Activated naive CD8-positive, alpha-beta T cell treated with anti-CD3 and anti-CD28 coated beads, Interleukin-2, amount 50 U/mL, for 24 hours (primary cell): ENCODE measurements at regions not wholly inside any gene's neighbourhood (a gene's known extent, or its start where the extent isn't known, plus 50 kb on each side); places are given as distances from the start of the nearest gene placed in this dataset.
"Not testable (repeated sequence)": the region's sequence is repeated elsewhere in the genome, so short reads cannot be mapped to it uniquely, and the experiment has no call there.

ENCODE experiments used
- ATAC-seq: fragments of 150-1000 bp; cut with Tn5 transposase; one replicate; pipeline ENCODE4 v1.10.0; 2021
- DNase-seq: peaks from one replicate; pipeline ENCODE4 v3.0.0; 2021
- H3K27ac Mint-ChIP-seq: one replicate; pipeline ENCODE4 v1.8.0; 2021; ENCODE audit warnings: mild to moderate bottlenecking, mixed read lengths
- H3K27me3 Mint-ChIP-seq: one replicate; pipeline ENCODE4 v1.8.0; 2021; ENCODE audit warnings: mixed read lengths
- H3K36me3 Mint-ChIP-seq: one replicate; pipeline ENCODE4 v1.8.0; 2021; ENCODE audit warnings: low read depth, mixed read lengths
- H3K4me1 Mint-ChIP-seq: one replicate; pipeline ENCODE4 v1.8.0; 2021; ENCODE audit warnings: mixed read lengths
- H3K4me3 Mint-ChIP-seq: one replicate; pipeline ENCODE4 v1.8.0; 2021; ENCODE audit warnings: mild to moderate bottlenecking, moderate library complexity, mixed read lengths
- H3K9me3 Mint-ChIP-seq: one replicate; pipeline ENCODE4 v1.8.0; 2021; ENCODE audit warnings: mixed read lengths

DNA sequence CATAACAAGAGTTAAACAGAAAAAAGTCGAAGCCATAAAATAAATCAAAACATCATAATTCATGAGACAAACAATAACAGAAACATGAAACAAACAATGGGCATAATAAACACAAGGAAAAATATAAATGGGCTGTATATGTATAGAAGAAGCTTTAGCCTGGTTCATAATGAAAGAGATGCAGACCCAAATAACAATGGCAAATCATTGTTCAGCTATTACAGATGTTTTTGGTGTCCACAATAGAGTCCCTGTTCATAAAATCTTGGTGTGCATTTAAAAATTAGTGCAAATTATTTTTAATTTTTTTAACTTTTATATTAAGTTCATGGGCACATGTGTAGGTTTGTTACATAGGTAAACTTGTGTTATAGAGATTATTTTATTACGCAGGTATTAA, 1185.9 kb upstream of the B3GALT2 start:
- H3K27me3 Mint-ChIP-seq, result peaks cover 4% of the 10 kb centered on the region
- DNase-seq, result no peak
- no peak overlapping the region for H3K27ac Mint-ChIP-seq
- H3K4me1 Mint-ChIP-seq, result no peaks in the 10 kb centered on the region
- H3K9me3 Mint-ChIP-seq, result no peaks in the 10 kb centered on the region
- no peaks in the 10 kb centered on the region for H3K36me3 Mint-ChIP-seq
- ATAC-seq, result no peak
- H3K4me3 Mint-ChIP-seq, result no peak overlapping the region

DNA sequence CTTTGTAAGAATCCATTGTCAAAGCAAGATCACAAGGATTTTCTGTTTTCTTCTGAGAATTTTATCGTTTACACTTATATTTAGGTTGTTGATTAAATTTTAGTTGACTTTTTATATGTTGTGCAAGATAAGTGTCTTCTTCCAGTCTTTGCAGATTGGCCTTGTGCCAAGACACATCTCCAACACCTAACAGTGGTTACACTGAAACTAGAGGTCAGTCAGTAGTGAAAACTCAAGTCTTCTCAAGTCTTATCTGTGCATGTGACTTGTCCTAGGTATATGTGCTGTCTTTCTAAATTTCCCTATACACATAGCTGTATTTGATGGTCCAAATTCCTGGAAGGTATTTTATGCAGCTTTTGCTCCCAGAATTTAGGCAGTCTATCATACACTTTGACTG, 1183.2 kb upstream of the B3GALT2 start:
- Mint-ChIP-seq H3K27me3 (peaks cover 4% of the 10 kb centered on the region), H3K36me3 (no peaks in the 10 kb centered on the region), H3K9me3 (no peaks in the 10 kb centered on the region), H3K4me3 (no peak overlapping the region), H3K4me1 (no peaks in the 10 kb centered on the region), H3K27ac (no peak overlapping the region)
- DNase-seq (no peak), ATAC-seq (no peak)

DNA sequence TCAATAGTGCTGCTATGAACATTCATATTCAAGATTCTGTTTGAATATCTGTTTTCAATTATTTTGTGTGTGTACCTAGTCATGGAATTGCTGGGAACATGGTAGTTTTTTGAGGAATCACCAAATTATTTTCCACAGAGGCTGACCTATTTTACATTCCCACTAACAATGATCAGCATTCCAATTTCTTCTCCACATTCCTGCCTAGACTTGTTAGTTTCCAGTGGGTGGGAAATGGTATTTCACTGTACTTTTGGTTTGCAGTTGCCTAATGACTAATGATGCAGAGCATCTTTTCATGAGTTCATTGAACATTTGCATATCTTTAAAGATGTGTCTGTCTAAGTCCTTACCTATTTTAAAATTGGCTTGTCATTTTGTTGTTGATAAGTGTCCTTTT, 1182.6 kb upstream of the B3GALT2 start:
- H3K4me1 Mint-ChIP-seq, result no peaks in the 10 kb centered on the region
- H3K27ac Mint-ChIP-seq, result no peak overlapping the region
- H3K36me3 Mint-ChIP-seq, result no peaks in the 10 kb centered on the region
- H3K4me3 Mint-ChIP-seq, result no peak overlapping the region
- peaks cover 4% of the 10 kb centered on the region for H3K27me3 Mint-ChIP-seq
- ATAC-seq, result no peak
- DNase-seq, result no peak
- no peaks in the 10 kb centered on the region for H3K9me3 Mint-ChIP-seq

DNA sequence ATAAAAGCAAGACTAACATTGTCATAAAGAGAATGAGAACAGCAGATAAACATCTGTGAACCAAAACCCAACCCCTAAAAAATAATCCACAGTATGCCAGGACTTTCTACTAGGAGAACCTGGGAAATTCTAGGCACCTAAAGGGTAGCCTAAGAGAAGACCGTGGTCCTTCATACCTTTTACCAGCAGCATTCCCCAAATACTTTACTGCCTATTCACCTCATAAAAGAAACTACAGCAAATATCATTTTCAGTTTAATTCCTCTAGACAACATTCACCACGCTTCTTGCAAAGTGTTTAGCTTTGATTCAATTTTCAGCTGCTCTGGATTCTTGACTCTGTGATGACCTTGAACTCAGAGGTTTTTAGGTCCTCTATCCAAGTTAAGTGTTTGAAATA, 1180.7 kb upstream of the B3GALT2 start:
- Mint-ChIP-seq H3K27me3 (peaks cover 4% of the 10 kb centered on the region), H3K36me3 (no peaks in the 10 kb centered on the region), H3K27ac (no peak overlapping the region), H3K4me3 (no peak overlapping the region), H3K4me1 (no peaks in the 10 kb centered on the region), H3K9me3 (no peaks in the 10 kb centered on the region)
- DNase-seq (no peak), ATAC-seq (no peak)

DNA sequence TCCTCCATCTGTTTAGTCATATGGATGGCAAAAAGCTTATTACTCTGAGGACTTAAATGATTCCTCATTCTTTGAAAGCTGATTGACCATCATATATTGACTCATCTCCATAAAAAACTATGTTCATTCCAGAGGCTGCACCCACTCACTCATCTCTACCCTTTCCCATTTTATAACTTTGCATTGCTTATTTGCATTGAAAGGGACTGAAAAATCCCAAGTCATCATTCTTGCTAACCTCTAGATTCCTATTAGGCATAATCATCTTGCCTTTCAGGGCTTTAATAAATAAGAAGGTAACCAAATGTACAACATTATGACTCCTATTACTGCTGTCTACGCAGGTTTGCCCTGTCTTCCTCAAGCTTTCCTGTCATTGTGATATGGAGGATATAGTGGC, 1180.3 kb upstream of the B3GALT2 start:
- DNase-seq, result no peak
- no peak overlapping the region for H3K27ac Mint-ChIP-seq
- no peaks in the 10 kb centered on the region for H3K9me3 Mint-ChIP-seq
- H3K4me3 Mint-ChIP-seq, result no peak overlapping the region
- ATAC-seq, result no peak
- peaks cover 4% of the 10 kb centered on the region for H3K27me3 Mint-ChIP-seq
- no peaks in the 10 kb centered on the region for H3K4me1 Mint-ChIP-seq
- H3K36me3 Mint-ChIP-seq, result no peaks in the 10 kb centered on the region

DNA sequence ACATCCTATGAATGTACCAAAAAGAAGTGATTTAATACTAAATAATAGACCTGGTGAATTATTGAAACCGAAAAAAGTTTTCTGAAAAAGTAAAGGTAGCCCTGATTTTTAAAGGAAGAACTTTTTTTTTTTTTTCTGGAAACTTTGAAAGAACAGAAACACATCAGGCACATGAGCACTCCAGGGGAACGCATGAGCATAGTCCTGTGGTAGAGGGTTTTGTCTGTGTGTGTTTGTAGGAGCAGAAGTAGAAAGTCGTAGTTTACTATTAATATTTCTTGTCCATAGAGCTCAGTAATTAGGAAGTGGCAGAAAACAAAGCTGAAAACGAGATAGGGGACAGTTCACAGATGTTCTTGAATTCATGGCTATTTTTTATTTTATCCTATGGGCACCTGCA, 1175.9 kb upstream of the B3GALT2 start:
- ATAC-seq, result no peak
- Mint-ChIP-seq H3K27me3 (no peaks in the 10 kb centered on the region), H3K4me1 (no peaks in the 10 kb centered on the region), H3K36me3 (no peaks in the 10 kb centered on the region), H3K4me3 (no peak overlapping the region), H3K27ac (no peak overlapping the region), H3K9me3 (no peaks in the 10 kb centered on the region)
- DNase-seq, result no peak

DNA sequence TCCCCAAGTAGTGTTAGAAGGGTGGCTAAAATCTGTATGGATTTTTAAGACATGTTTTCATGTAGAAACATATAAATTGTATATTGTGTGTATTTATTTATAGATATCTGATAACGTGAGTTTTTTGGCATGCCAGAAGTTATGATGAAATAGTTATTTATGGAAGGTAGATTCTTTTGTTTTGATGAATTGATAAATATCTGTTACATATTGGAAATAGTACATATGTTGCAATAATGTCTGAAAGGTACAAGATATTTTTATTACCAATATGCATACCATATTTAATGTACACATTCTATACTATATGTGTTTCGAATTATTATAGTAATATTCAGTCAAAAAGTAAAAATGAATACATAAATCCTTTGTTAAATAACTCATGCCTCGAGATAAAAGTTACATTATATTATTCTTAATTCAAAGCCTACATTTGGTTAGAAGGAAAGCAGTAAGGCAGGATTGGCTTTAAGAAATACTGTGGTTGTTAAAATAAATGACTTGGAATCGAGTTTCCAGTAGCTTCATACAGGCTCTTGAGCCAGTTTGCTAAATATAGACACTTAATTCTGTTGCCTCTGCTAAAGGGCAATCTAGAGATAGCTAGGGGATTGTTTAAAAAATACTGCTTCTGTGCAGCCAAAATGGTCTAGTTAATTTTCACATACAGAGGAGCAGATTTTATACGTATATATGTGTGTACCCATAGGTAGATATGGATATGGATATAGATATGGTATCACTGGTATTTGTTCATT, 1175.1 kb upstream of the B3GALT2 start:
- H3K27me3 Mint-ChIP-seq, result no peaks in the 10 kb centered on the region
- H3K9me3 Mint-ChIP-seq, result no peaks in the 10 kb centered on the region
- H3K36me3 Mint-ChIP-seq, result no peaks in the 10 kb centered on the region
- DNase-seq (no peak), ATAC-seq (no peak)
- H3K4me1 Mint-ChIP-seq, result no peaks in the 10 kb centered on the region
- no peak overlapping the region for H3K4me3 Mint-ChIP-seq
- H3K27ac Mint-ChIP-seq, result no peak overlapping the region

DNA sequence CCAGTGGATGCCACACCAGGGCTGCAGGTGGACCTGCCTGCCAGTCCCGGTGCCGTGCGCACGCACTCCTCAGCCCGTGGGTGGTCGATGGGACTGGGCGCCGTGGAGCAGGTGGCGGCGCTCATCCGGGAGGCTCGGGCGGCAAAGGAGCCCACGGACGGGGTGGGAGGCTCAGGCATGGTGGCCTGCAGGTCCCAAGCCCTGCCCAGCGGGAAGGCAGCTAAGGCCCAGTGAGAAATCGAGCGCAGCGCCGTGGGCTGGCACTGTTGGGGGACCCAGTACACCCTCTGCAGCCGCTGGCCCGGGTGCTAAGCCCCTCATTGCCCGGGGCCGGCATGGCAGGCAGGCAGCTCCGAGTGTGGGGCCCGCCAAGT, 1171.8 kb upstream of the B3GALT2 start:
- no peaks in the 10 kb centered on the region for H3K36me3 Mint-ChIP-seq

DNA sequence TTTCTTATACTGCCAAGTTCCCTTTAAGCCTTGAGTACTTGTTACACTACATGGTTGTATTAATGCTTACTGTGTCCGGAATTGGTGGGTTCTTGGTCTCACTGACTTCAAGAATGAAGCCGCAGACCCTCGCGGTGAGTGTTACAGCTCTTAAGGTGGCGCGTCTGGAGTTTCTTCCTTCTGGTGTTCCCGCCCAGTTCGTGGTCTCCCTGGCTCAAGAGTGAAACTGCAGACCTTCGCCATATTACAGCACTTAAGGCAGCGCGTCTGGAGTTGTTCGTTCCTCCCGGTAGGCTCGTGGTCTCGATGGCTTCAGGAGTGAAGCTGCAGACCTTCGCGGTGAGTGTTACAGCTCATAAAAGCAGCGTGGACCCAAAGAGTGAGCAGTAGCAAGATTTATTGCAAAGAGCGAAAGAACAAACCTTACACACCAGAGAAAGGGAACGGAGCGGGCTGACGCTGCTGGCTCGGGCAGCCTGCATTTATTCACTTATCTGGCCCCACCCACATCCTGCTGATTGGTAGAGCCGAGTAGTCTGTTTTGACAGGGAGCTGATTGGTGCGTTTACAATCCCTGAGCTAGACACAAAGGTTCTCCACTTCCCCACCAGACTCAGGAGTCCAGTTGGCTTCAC, 1171.3 kb upstream of the B3GALT2 start:
- not testable (repeated sequence) for DNase-seq, H3K27ac Mint-ChIP-seq, H3K4me3 Mint-ChIP-seq, H3K36me3 Mint-ChIP-seq, ATAC-seq, H3K9me3 Mint-ChIP-seq, H3K4me1 Mint-ChIP-seq, H3K27me3 Mint-ChIP-seq

More for the DNA sequence above, 1171.8 kb upstream of the B3GALT2 start:
- DNase-seq (no peak), ATAC-seq (no peak)
- H3K27me3 Mint-ChIP-seq, result no peaks in the 10 kb centered on the region
- H3K9me3 Mint-ChIP-seq, result no peaks in the 10 kb centered on the region
- H3K27ac Mint-ChIP-seq, result no peak overlapping the region
- no peaks in the 10 kb centered on the region for H3K4me1 Mint-ChIP-seq
- H3K4me3 Mint-ChIP-seq, result no peak overlapping the region

DNA sequence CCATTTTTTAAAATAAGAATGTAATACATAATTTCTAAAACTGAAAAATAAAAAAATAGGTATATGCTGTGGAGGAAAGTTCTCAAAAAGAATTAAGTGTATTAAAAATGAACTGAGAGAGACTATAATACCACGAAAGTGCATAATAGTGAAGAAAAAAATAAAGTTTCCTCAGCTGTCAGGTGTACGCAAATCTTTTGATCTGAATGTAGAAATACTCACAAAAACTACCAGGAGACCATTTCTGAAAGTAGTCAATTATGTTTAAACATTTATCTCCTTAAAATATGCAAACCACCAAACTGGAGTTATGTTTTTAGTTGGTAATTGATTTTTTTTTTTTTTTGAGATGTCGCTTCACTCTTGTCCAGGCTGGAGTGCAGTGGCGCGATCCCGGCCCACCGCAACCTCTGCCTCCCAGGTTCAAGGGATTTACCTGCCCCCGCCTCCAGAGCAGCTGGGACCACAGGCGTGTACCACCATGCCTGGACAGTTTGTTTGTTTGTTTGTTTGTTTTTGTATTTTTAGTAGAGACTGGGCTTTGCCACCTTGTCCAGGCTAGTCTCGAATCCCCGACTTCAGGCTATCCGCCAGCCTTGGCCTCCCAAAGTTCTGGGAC, 1169.2 kb upstream of the B3GALT2 start:
- ATAC-seq (no peak), DNase-seq (no peak)
- H3K27me3 Mint-ChIP-seq, result no peaks in the 10 kb centered on the region
- no peaks in the 10 kb centered on the region for H3K4me1 Mint-ChIP-seq
- no peak overlapping the region for H3K27ac Mint-ChIP-seq
- H3K36me3 Mint-ChIP-seq, result no peaks in the 10 kb centered on the region
- H3K4me3 Mint-ChIP-seq, result no peak overlapping the region
- H3K9me3 Mint-ChIP-seq, result no peaks in the 10 kb centered on the region

DNA sequence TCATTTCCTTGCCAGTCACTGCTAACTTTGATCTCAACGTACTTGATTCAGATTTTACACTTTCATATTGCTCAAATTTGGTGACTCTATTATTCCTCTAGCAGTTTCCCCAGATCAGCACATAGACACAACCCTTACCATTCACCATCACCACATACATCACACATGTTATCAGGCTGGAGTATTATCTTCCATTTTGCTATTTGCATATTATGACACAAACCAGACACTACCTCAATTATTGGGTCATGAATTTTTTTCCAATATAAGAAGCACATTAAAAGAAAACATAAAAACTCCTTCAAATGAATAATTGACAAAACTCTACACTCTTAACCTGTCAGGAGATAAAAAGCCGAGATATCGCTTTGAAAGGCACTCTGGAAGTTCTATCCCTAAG, 1166.7 kb upstream of the B3GALT2 start:
- H3K4me3 Mint-ChIP-seq, result no peak overlapping the region
- DNase-seq (no peak), ATAC-seq (no peak)
- no peak overlapping the region for H3K27ac Mint-ChIP-seq
- H3K4me1 Mint-ChIP-seq, result no peaks in the 10 kb centered on the region
- H3K27me3 Mint-ChIP-seq, result peaks cover 4% of the 10 kb centered on the region
- peaks cover 2% of the 10 kb centered on the region for H3K9me3 Mint-ChIP-seq
- no peaks in the 10 kb centered on the region for H3K36me3 Mint-ChIP-seq

DNA sequence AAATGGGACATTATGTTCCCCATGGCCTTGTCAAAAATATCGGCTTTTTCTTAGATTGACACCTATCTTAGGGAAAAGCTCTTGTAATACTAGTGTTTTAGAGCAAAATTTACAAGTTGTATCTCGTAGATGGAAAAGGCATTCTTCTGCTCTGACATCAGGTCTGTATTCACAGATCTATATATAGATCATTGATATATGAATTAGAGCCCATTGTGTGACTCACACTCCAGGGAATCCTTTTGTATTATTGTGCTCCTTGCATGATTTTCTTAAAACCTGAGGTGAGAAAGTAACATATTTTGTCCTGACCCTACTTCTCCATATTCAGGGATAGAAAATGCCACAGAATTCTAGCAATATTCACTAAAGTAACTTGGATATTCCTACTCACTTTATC, 1160.8 kb upstream of the B3GALT2 start:
- H3K9me3 Mint-ChIP-seq, result peaks cover 6% of the 10 kb centered on the region
- H3K4me3 Mint-ChIP-seq, result no peak overlapping the region

DNA sequence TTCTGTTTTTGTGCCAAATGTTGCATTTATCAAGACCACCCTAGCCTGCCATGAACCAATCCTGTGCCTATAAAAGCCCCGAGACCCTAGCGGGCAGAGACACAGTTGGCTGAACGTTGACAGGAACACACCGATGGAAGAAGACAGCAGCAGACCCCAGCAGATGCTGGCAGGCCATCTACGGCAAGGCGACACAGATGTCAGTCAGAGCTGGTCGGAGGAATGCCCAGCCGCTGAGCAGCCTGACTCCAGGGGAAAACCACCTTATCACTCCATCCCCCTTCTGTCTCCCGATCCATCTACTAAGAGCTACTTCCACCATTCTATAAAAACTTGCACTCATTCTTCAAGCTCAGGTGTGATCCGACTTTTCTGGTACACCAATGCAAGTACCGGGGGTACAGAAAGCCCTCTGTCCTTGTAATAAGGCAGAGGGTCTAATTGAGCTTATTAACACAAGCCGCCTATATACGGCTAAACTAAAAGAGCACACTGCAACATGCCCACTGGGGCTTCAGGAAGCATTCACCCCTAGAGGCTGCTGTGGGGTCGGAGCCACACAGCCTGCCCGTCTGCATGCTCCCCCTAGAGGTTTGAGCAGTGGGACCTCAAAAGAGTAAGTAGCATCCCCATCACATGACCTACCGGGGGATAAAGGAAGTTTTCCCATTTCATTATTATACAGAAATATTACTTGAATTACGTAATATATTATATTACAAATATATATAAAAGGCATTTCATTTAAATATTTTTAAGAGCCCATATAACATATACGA, 1156.3 kb upstream of the B3GALT2 start:
- Mint-ChIP-seq H3K9me3 (no peaks in the 10 kb centered on the region), H3K4me3 (no peak overlapping the region), H3K27me3 (no peaks in the 10 kb centered on the region), H3K4me1 (peaks cover 10% of the 10 kb centered on the region), H3K36me3 (no peaks in the 10 kb centered on the region), H3K27ac (no peak overlapping the region)
- DNase-seq (no peak), ATAC-seq (no peak)

More for the DNA sequence above, 1160.8 kb upstream of the B3GALT2 start:
- Mint-ChIP-seq H3K4me1 (no peaks in the 10 kb centered on the region), H3K27me3 (peaks cover 4% of the 10 kb centered on the region), H3K36me3 (no peaks in the 10 kb centered on the region), H3K27ac (no peak overlapping the region)
- ATAC-seq (no peak), DNase-seq (no peak)

DNA sequence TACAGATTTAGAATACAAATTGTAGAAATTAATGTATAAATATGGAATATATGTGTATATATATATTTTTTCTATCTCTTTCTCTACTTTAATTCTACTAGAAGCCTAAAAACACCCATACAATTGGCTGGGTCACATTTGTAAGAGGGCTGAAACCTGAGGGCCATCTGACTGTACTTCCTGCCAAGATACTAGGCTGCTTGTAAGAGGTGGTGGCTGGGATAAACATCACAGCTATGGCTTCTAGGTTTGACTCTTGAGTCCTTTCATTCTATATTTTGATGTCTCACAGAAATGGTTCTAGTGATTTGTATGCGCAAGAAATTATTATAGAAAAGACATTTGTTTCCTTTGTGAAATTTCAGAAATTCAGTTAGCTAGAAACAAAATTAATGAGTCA, 1155.2 kb upstream of the B3GALT2 start:
- no peaks in the 10 kb centered on the region for H3K36me3 Mint-ChIP-seq
- H3K9me3 Mint-ChIP-seq, result no peaks in the 10 kb centered on the region
- H3K4me3 Mint-ChIP-seq, result no peak overlapping the region
- peaks cover 10% of the 10 kb centered on the region for H3K4me1 Mint-ChIP-seq
- no peak overlapping the region for H3K27ac Mint-ChIP-seq
- ATAC-seq (no peak), DNase-seq (no peak)
- no peaks in the 10 kb centered on the region for H3K27me3 Mint-ChIP-seq

DNA sequence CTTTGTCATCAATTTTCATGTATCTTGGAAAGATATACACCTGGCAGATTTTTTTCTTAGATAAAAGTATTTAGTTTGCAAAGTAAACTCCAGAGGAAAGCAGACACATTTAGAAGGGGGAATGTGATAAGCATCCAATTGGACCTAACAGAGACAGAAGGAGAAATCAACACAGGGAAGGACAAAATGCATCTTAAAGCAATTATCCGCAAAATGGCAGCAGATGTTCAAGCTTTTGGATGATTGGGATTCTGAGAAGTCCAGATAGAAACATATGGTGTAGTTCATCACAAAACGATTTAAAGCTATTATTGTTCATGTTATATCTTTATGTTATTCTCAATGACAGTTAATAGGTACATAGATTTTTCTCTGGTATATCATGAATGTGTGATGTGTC, 1153.1 kb upstream of the B3GALT2 start:
- no peak overlapping the region for H3K4me3 Mint-ChIP-seq
- DNase-seq, result no peak
- peaks cover 10% of the 10 kb centered on the region for H3K4me1 Mint-ChIP-seq
- H3K27me3 Mint-ChIP-seq, result no peaks in the 10 kb centered on the region
- H3K9me3 Mint-ChIP-seq, result no peaks in the 10 kb centered on the region
- no peak overlapping the region for H3K27ac Mint-ChIP-seq
- ATAC-seq, result no peak
- H3K36me3 Mint-ChIP-seq, result no peaks in the 10 kb centered on the region
